ENCODE measurements at regions not wholly inside any gene's neighbourhood (a gene's known extent, or its start where the extent isn't known, plus 50 kb on each side); places are given as distances from the start of the nearest gene placed in this dataset.

DNA sequence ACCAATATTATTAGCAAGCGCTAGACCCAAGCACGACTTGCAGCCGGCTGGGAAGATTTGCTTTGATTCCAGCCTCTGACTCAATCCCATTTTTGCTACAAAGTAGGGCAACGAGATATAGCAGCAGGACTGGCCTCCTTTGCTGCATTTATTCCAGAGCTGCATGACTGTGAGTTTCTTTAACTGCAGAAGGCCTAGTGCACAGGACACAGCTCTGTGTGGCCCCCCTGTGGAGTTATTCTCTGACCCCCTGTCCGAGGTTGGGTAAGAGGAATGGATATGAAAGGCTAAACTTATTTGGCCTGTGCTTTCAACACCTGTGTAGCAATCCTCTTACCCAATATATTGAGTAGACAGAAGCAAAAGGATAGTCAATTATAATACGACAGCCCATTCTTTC is 133.3 kb upstream of the SPTLC3 start:
- TF ChIP-seq, protein P1, sequence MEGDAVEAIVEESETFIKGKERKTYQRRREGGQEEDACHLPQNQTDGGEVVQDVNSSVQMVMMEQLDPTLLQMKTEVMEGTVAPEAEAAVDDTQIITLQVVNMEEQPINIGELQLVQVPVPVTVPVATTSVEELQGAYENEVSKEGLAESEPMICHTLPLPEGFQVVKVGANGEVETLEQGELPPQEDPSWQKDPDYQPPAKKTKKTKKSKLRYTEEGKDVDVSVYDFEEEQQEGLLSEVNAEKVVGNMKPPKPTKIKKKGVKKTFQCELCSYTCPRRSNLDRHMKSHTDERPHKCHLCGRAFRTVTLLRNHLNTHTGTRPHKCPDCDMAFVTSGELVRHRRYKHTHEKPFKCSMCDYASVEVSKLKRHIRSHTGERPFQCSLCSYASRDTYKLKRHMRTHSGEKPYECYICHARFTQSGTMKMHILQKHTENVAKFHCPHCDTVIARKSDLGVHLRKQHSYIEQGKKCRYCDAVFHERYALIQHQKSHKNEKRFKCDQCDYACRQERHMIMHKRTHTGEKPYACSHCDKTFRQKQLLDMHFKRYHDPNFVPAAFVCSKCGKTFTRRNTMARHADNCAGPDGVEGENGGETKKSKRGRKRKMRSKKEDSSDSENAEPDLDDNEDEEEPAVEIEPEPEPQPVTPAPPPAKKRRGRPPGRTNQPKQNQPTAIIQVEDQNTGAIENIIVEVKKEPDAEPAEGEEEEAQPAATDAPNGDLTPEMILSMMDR (IDR thresholded peaks at IDR 0.05) = no peak
- TF ChIP-seq POLR2AphosphoS5 (IDR thresholded peaks at IDR 0.05) (no peak), EP300 (IDR thresholded peaks at IDR 0.05) (no peak), POLR2A (IDR thresholded peaks at IDR 0.05; ENCODE audit: low read depth) (no peak)
- Histone ChIP-seq H3K9me3 (no peaks in the 10 kb centered on the region), H3K27ac (replicated peaks in 1 of 4) (no peak overlapping the region), H3K36me3 (no peaks in the 10 kb centered on the region), H3K4me1 (no peaks in the 10 kb centered on the region), H3K27me3 (no peaks in the 10 kb centered on the region), H3K4me3 (no peak overlapping the region)
- DNase-seq (ENCODE audit: extremely low spot score) = no peak
- intact Hi-C loops (cut with DNase I) = no loop called here
- WGBS = 66% methylated on average over 6 of the region's 6 CpGs

DNA sequence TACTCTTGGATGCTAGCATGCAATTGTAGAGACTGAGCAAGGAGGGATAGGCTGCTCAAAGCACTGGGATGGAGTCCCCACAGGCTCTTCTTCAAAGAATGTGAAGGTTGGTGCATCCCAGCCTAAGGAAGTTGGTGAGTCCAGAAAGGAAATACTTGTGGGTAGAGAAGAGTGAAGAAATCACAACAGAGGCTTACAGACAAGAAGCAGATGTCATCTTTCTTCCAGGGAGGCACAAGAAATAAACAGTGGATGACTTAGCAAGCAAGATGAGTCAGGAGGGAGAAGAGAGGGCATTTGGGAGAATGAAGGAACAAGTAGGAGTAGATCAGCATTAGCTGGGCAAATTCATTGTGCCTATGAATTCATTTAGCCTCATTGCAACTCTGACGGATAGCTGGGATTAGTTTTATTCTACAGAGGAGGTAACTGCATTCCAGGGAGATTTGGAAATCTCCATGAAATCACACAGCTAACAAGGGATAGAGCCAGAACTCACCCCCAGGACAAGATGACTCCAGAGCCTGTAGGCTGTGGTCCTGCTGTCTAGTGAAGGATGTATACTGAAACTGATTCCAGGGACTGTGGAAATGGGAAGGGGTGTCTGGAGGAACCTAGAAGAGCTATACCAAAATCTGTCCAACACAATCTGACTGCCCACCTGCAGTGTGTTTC is 125.8 kb upstream of the SPTLC3 start:
- Histone ChIP-seq H3K27me3 (no peaks in the 10 kb centered on the region), H3K9me3 (no peaks in the 10 kb centered on the region), H3K27ac (replicated peaks in 1 of 4) (no peak overlapping the region), H3K36me3 (no peaks in the 10 kb centered on the region), H3K4me1 (no peaks in the 10 kb centered on the region), H3K4me3 (no peak overlapping the region)
- intact Hi-C loops (cut with DNase I) = no loop called here
- WGBS = 48% methylated on average over 1 of the region's 1 CpG
- DNase-seq (ENCODE audit: extremely low spot score) = no peak
- TF ChIP-seq, protein P1 (IDR thresholded peaks at IDR 0.05) = no peak
- no peak for TF ChIP-seq EP300 (IDR thresholded peaks at IDR 0.05)

DNA sequence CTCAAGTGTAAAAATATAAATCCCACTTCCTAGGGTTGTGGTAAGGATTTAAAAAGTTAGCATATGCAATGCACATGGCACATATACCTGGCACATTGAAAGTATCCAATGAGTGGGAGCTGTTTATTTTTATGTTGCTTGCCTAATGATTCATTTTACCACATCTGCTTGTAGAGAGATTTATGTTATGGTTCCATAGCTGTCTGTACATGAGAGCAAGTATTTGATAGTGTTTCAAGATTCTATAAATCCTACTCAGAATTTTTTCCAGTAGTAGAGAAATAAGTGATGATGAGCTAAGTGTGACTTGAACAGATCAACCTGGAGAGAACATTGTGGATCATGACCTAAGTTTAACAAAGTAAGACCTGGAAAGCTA is 125.3 kb upstream of the SPTLC3 start:
- Histone ChIP-seq H3K4me3 (no peak overlapping the region), H3K27ac (replicated peaks in 1 of 4) (no peak overlapping the region), H3K4me1 (no peaks in the 10 kb centered on the region), H3K27me3 (no peaks in the 10 kb centered on the region), H3K9me3 (no peaks in the 10 kb centered on the region), H3K36me3 (no peaks in the 10 kb centered on the region)
- TF ChIP-seq POLR2A (IDR thresholded peaks at IDR 0.05; ENCODE audit: low read depth) = no peak
- TF ChIP-seq POLR2AphosphoS5 (IDR thresholded peaks at IDR 0.05) = no peak
- no peak for TF ChIP-seq EP300 (IDR thresholded peaks at IDR 0.05)
- TF ChIP-seq, protein P1 (IDR thresholded peaks at IDR 0.05) = no peak
- intact Hi-C loops (cut with DNase I) = no loop called here
- DNase-seq (ENCODE audit: extremely low spot score) = no peak

DNA sequence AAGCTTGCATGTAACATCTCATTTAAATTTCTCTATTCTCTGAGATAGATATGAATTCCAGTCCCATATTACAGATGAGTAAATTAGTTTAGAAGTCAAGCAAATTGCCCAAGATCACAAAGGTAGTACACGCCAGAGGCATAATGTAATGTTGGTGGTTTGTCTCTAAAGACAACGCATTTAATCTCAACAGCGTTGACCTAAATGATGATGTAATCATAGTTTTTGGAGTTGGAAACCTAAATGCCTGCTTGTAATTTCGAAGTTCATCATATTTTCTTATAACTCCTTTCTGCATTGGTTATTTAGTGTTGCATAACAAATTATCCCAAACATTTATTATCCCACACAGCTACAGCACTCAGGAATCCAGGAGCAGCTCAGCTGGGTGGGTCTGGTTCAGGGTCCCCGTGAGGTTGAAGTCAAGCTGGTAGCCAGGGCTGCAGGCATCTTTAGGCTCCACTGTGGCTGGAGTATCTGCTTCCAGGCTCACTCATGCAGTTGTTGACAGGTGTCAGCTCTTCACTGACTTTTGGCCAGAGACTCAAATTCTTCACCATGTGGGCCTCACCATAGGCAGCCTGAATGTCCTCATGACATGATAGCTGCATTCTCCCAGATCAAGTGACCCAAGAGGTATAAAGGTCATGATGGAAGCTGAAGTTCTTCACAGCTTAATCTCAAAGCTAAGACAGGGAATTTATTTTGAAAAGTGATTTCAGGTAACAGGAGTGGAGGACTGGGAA is 122.0 kb upstream of the SPTLC3 start:
- DNase-seq (ENCODE audit: extremely low spot score) = peak; percentile 83
- 76% methylated on average over 5 of the region's 5 CpGs for WGBS
- Histone ChIP-seq H3K27ac (replicated peaks in 1 of 4) (no peak overlapping the region), H3K9me3 (no peaks in the 10 kb centered on the region), H3K36me3 (no peaks in the 10 kb centered on the region), H3K27me3 (no peaks in the 10 kb centered on the region), H3K4me3 (no peak overlapping the region), H3K4me1 (no peaks in the 10 kb centered on the region)
- TF ChIP-seq, protein P1 (IDR thresholded peaks at IDR 0.05) = no peak
- intact Hi-C loops (cut with DNase I) = no loop called here

GRCh38 chr20:12891643-12892042 is 117.1 kb upstream of the SPTLC3 start:
- peak; percentile 62 for DNase-seq (ENCODE audit: extremely low spot score)
- TF ChIP-seq, protein P1 (IDR thresholded peaks at IDR 0.05) = no peak
- 89% methylated on average over 3 of the region's 3 CpGs for WGBS
- no peaks in the 10 kb centered on the region for H3K36me3 ChIP-seq
- no peaks in the 10 kb centered on the region for H3K9me3 ChIP-seq
- no peaks in the 10 kb centered on the region for H3K27me3 ChIP-seq
- no peak overlapping the region for H3K4me3 ChIP-seq
- no peak overlapping the region for H3K27ac ChIP-seq (replicated peaks in 1 of 4)
- intact Hi-C loops (cut with DNase I) = no loop called here
- no peaks in the 10 kb centered on the region for H3K4me1 ChIP-seq
